Embryonic facial prominence (tissue), 1 donor: ENCODE measurements at regions not wholly inside any gene's neighbourhood (a gene's known extent, or its start where the extent isn't known, plus 50 kb on each side); places are given as distances from the start of the nearest gene placed in this dataset.

Experiments
- DNase-seq: peaks from one replicate; pipeline ENCODE4 v3.0.0-alpha.2; 2016; ENCODE audit errors: extremely low spot score

- no peak for DNase-seq
These were observed 114.8 kb downstream of the HMX1 start for GRCh38 chr4:8756816-8757215.

- no peak for DNase-seq
These were observed 116.7 kb downstream of the HMX1 start for GRCh38 chr4:8754634-8755589.

GRCh38 chr4:8748236-8748575 is 123.4 kb downstream of the HMX1 start:
- no peak for DNase-seq

- DNase-seq: no peak
These were observed 124.0 kb downstream of the HMX1 start for GRCh38 chr4:8747467-8748235.

- DNase-seq: no peak
These were observed 124.8 kb downstream of the HMX1 start for GRCh38 chr4:8746523-8747466.

GRCh38 chr4:8745826-8746225 is 125.8 kb downstream of the HMX1 start:
- DNase-seq: no peak

GRCh38 chr4:8745005-8745790 is 126.4 kb downstream of the HMX1 start:
- no peak for DNase-seq

GRCh38 chr4:8744083-8744805 is 127.4 kb downstream of the HMX1 start:
- no peak for DNase-seq

GRCh38 chr4:8742546-8742945 is 129.1 kb downstream of the HMX1 start:
- DNase-seq: no peak

- DNase-seq: no peak
These were observed 130.0 kb downstream of the HMX1 start for GRCh38 chr4:8741513-8742226.

- no peak for DNase-seq
These were observed 130.8 kb downstream of the HMX1 start for GRCh38 chr4:8740666-8741395.

GRCh38 chr4:8739820-8740665 is 131.6 kb downstream of the HMX1 start:
- DNase-seq: no peak

GRCh38 chr4:8739317-8739716 is 132.3 kb downstream of the HMX1 start:
- no peak for DNase-seq

GRCh38 chr4:8738471-8738931 is 133.1 kb downstream of the HMX1 start:
- no peak for DNase-seq

- DNase-seq: no peak
These were observed 133.9 kb downstream of the HMX1 start for GRCh38 chr4:8737601-8738279.

GRCh38 chr4:8737075-8737474 is 134.6 kb downstream of the HMX1 start:
- DNase-seq: no peak

- no peak for DNase-seq
These were observed 135.4 kb downstream of the HMX1 start for GRCh38 chr4:8736090-8736825.
